OCI-LY7 (cell line): ENCODE measurements at regions not wholly inside any gene's neighbourhood (a gene's known extent, or its start where the extent isn't known, plus 50 kb on each side); places are given as distances from the start of the nearest gene placed in this dataset.
A peak's percentile ranks its signal among the peaks of the same experiment; 100 is the strongest.

Experiments
- BruUV-seq: library from RNA; stranded (reverse); fragments of 400-500 nt; replicated peaks from 2 replicates; lab custom pipeline; 2021; lab: Mats Ljungman, UMichigan
- CTCF ChIA-PET: fragments of 300-600 bp; sonication (Branson Sonifier 250); formaldehyde crosslinking; loops from one replicate; lab custom pipeline; 2022; ENCODE audit warnings: antibody characterized with exemption; ENCODE audit not compliant: unreplicated experiment; lab: Charles Lee
- POLR2A ChIA-PET: fragments of 300-600 bp; sonication (Branson Sonifier 250); formaldehyde crosslinking; loops from one replicate; lab custom pipeline; 2022; ENCODE audit warnings: antibody characterized with exemption; lab: Charles Lee
- DNase-seq: peaks from one replicate; pipeline ENCODE4 v3.0.0-alpha.2; 2015; ENCODE audit warnings: low spot score
- H2AFZ ChIP-seq: fragments of 200-600 bp; sonication (generic), shearing (Covaris generic); 2 replicates; pipeline ENCODE4 v1.6.1; 2014; ENCODE audit warnings: mild to moderate bottlenecking, antibody characterized with exemption, low read length, moderate library complexity
- H3K27ac ChIP-seq: fragments of 200-600 bp; sonication (generic); 2 replicates; pipeline ENCODE4 v1.5.1; 2014; ENCODE audit warnings: mixed run types, low read depth, mild to moderate bottlenecking, moderate library complexity, low read length, inconsistent platforms; ENCODE audit not compliant: poor library complexity, severe bottlenecking
- H3K36me3 ChIP-seq: fragments of 200-600 bp; sonication (generic); 2 replicates; pipeline ENCODE4 v1.6.1; 2014; ENCODE audit warnings: mild to moderate bottlenecking, antibody characterized with exemption, low read length, moderate library complexity, mixed read lengths; ENCODE audit not compliant: insufficient read depth
- H3K4me1 ChIP-seq: fragments of 200-600 bp; sonication (generic); 2 replicates; pipeline ENCODE4 v1.5.1; 2014; ENCODE audit warnings: mild to moderate bottlenecking, low read length; ENCODE audit not compliant: insufficient read depth, poor library complexity, severe bottlenecking
- H3K4me2 ChIP-seq: fragments of 200-600 bp; sonication (generic); 2 replicates; pipeline ENCODE4 v1.6.1; 2014; ENCODE audit warnings: mild to moderate bottlenecking, low read length
- H3K4me3 ChIP-seq: fragments of 200-600 bp; sonication (generic); 2 replicates; pipeline ENCODE4 v1.5.1; 2014; ENCODE audit warnings: mild to moderate bottlenecking, low read depth, low read length; ENCODE audit not compliant: poor library complexity, severe bottlenecking
- H3K79me2 ChIP-seq: fragments of 200-600 bp; sonication (generic); 2 replicates; pipeline ENCODE4 v1.6.1; 2016; ENCODE audit warnings: low read depth, mild to moderate bottlenecking, low read length, moderate library complexity, mixed read lengths; ENCODE audit not compliant: insufficient read depth
- H3K9me2 ChIP-seq: fragments of 200-600 bp; sonication (generic); 2 replicates; pipeline ENCODE4 v1.6.1; 2016; ENCODE audit warnings: mild to moderate bottlenecking, low read length, mixed read lengths; ENCODE audit not compliant: insufficient read depth
- H3K9me3 ChIP-seq: fragments of 200-600 bp; sonication (generic); 2 replicates; pipeline ENCODE4 v1.6.1; 2014; ENCODE audit warnings: mild to moderate bottlenecking, mixed run types, low read length, mixed read lengths
- H4K20me1 ChIP-seq: fragments of 200-600 bp; sonication (generic); 2 replicates; pipeline ENCODE4 v1.6.1; 2014; ENCODE audit warnings: mild to moderate bottlenecking, antibody characterized with exemption, low read length, moderate library complexity, mixed read lengths; ENCODE audit not compliant: insufficient read depth
- CTCF ChIP-seq: fragments of 200-600 bp; sonication (generic); conservative IDR thresholded peaks from 2 replicates; pipeline ENCODE4 v1.5.1; 2014; ENCODE audit warnings: mild to moderate bottlenecking, antibody characterized with exemption, low read length, moderate library complexity, mixed read lengths
- EZH2phosphoT487 ChIP-seq: fragments of 200-600 bp; sonication (generic); IDR thresholded peaks from 2 replicates; pipeline ENCODE4 v1.6.1; 2018; ENCODE audit warnings: low read depth, borderline replicate concordance, mild to moderate bottlenecking, mixed run types, antibody characterized with exemption, low read length, moderate library complexity, mixed read lengths
- intact Hi-C: fragments of 100-400 bp; cut with micrococcal nuclease; formaldehyde crosslinking; loops from one replicate; pipeline ENCODE4 v1.10.0; 2022; ENCODE audit not compliant: unreplicated experiment

- Histone ChIP-seq H3K27ac (no peak overlapping the region), H3K4me2 (no peak overlapping the region), H4K20me1 (no peaks in the 10 kb centered on the region), H3K79me2 (no peaks in the 10 kb centered on the region), H3K4me1 (peaks cover 35% of the 10 kb centered on the region), H3K9me2 (no peaks in the 10 kb centered on the region), H3K36me3 (no peaks in the 10 kb centered on the region), H3K9me3 (0 out of 2 replicates have a peak, but pooled peaks cover 16% of the 10 kb centered on the region), H2AFZ (peak overlapping the region; percentile 55), H3K4me3 (no peak overlapping the region)
- POLR2A ChIA-PET: no interaction called here
- CTCF ChIA-PET: no interaction called here
- TF ChIP-seq CTCF (no peak), EZH2phosphoT487 (no peak)
- BruUV-seq: no TSS peak
- no peak for DNase-seq
- intact Hi-C loops: no loop called here
These were observed 122.7 kb downstream of the SLC38A6 start for GRCh38 chr14:61103541-61104339.

GRCh38 chr14:61102549-61103466 lies 121.8 kb downstream of the SLC38A6 start:
- Histone ChIP-seq H3K4me1 (peaks cover 31% of the 10 kb centered on the region), H3K4me2 (peak overlapping the region; percentile 65; the same call in 1 of the 2 replicates)

More at GRCh38 chr14:61102549-61103466, 121.8 kb downstream of the SLC38A6 start:
- ChIA-PET CTCF (no interaction called here), POLR2A (no interaction called here)
- Histone ChIP-seq H2AFZ (peak overlapping the region; percentile 91), H4K20me1 (no peaks in the 10 kb centered on the region), H3K9me2 (no peaks in the 10 kb centered on the region), H3K79me2 (no peaks in the 10 kb centered on the region), H3K36me3 (no peaks in the 10 kb centered on the region), H3K9me3 (0 out of 2 replicates have a peak, but pooled peaks cover 16% of the 10 kb centered on the region), H3K27ac (no peak overlapping the region), H3K4me3 (no peak overlapping the region)
- intact Hi-C loops: no loop called here
- TF ChIP-seq CTCF (no peak), EZH2phosphoT487 (no peak)
- DNase-seq: peak; percentile 27
- no TSS peak for BruUV-seq
